Endothelial cell of umbilical vein (primary cell): ENCODE measurements at regions not wholly inside any gene's neighbourhood (a gene's known extent, or its start where the extent isn't known, plus 50 kb on each side); places are given as distances from the start of the nearest gene placed in this dataset.

ENCODE experiments used
- BruUV-seq: library from RNA; stranded (reverse); fragments of 400-500 nt; replicated peaks from 2 replicates; lab custom pipeline; 2021; lab: Mats Ljungman, UMichigan
- CTCF ChIA-PET: fragments of 300-600, 350-600 bp; sonication (Branson Sonifier 250); formaldehyde crosslinking; loops from one replicate; lab custom pipeline; 2021; ENCODE audit warnings: antibody characterized with exemption, inconsistent platforms; lab: Charles Lee
- POLR2A ChIA-PET: fragments of 300-600, 350-600 bp; sonication (Branson Sonifier 250); formaldehyde crosslinking; loops from one replicate; lab custom pipeline; 2021; ENCODE audit warnings: antibody characterized with exemption, inconsistent platforms; lab: Charles Lee
- DNase-seq: peaks from one replicate; pipeline ENCODE4 v3.0.0-alpha.2; 2011; ENCODE audit warnings: low read depth, low spot score
- FAIRE-seq: peaks from 2 replicates; lab custom pipeline; 2011; peaks lifted over from hg19 to GRCh38; lab: Jason Lieb, UNC
- H2AFZ ChIP-seq: 2 replicates; pipeline ENCODE4 v1.6.0; 2012; ENCODE audit warnings: low read depth, low read length, control low read depth, inconsistent platforms
- H3K27ac ChIP-seq: 2 replicates; pipeline ENCODE4 v1.5.1; 2011; ENCODE audit warnings: low read depth, mild to moderate bottlenecking, control low read depth, low read length, moderate library complexity; ENCODE audit not compliant: insufficient read depth
- H3K27me3 ChIP-seq, 2 experiments: 2 replicates each; pipeline versions ENCODE4 v1.6.0 to v1.6.1; 2011; ENCODE audit warnings: low read length in 2 of 2, mixed read lengths in 1 of 2; ENCODE audit not compliant: control insufficient read depth in 2 of 2, insufficient read depth in 2 of 2
- H3K36me3 ChIP-seq, 2 experiments: 2 replicates in 1 of 2; 3 replicates in 1 of 2; pipeline ENCODE4 v1.5.1; 2011; ENCODE audit warnings: low read length in 2 of 2, mild to moderate bottlenecking in 1 of 2, moderate library complexity in 1 of 2; ENCODE audit not compliant: control insufficient read depth in 2 of 2, insufficient read depth in 2 of 2; ENCODE audit errors: extremely low read depth in 1 of 2
- H3K4me1 ChIP-seq: 3 replicates; pipeline ENCODE4 v1.5.1; 2011; ENCODE audit warnings: mild to moderate bottlenecking, low read length; ENCODE audit not compliant: control insufficient read depth, insufficient read depth; ENCODE audit errors: extremely low read depth
- H3K4me2 ChIP-seq: 2 replicates; pipeline ENCODE4 v1.6.1; 2011; ENCODE audit warnings: low read length, control low read depth, mixed read lengths; ENCODE audit not compliant: insufficient read depth
- H3K4me3 ChIP-seq, 3 experiments: fragments of 200-600 bp in 1 of 3; sonication (generic), shearing (Covaris generic) in 1 of 3; replicated peaks in 1 of 3; 2 replicates each; pipeline ENCODE4 v1.5.1; 2011 to 2016; ENCODE audit warnings: control low read depth in 3 of 3, low read length in 3 of 3, mild to moderate bottlenecking in 2 of 3, inconsistent platforms in 1 of 3, low read depth in 1 of 3, moderate library complexity in 1 of 3; ENCODE audit not compliant: insufficient read depth in 1 of 3
- H3K79me2 ChIP-seq: 2 replicates; pipeline ENCODE4 v1.6.0; 2012; ENCODE audit warnings: low read length, inconsistent platforms; ENCODE audit not compliant: control insufficient read depth, insufficient read depth
- H3K9ac ChIP-seq: replicated peaks from 2 replicates; pipeline ENCODE3; 2011; ENCODE audit warnings: low read length, control low read depth; ENCODE audit not compliant: insufficient read depth; ENCODE audit errors: extremely low read depth
- H3K9me1 ChIP-seq: replicated peaks from 3 replicates; pipeline ENCODE4 v1.6.0; 2011; ENCODE audit warnings: mild to moderate bottlenecking, low read length; ENCODE audit not compliant: control insufficient read depth, insufficient read depth; ENCODE audit errors: extremely low read depth
- H3K9me3 ChIP-seq: replicated peaks from 2 replicates; pipeline ENCODE4 v1.5.1; 2012; ENCODE audit warnings: low read length, inconsistent platforms; ENCODE audit not compliant: control insufficient read depth, insufficient read depth
- H4K20me1 ChIP-seq: replicated peaks from 2 replicates; pipeline ENCODE3; 2011; ENCODE audit warnings: mild to moderate bottlenecking, low read length; ENCODE audit not compliant: control insufficient read depth, insufficient read depth; ENCODE audit errors: extremely low read depth
- EZH2 ChIP-seq: IDR thresholded peaks from 2 replicates; pipeline ENCODE4 v1.6.1; 2012; ENCODE audit warnings: borderline replicate concordance, low read depth, mild to moderate bottlenecking, moderate library complexity, low read length, inconsistent platforms; ENCODE audit not compliant: severe bottlenecking
- FOS ChIP-seq: IDR thresholded peaks from 2 replicates; pipeline ENCODE4 v1.6.1; 2011; ENCODE audit warnings: mild to moderate bottlenecking, low read length, moderate library complexity, borderline replicate concordance; ENCODE audit not compliant: insufficient read depth
- JUN ChIP-seq: IDR thresholded peaks from 2 replicates; pipeline ENCODE4 v1.6.1; 2011; ENCODE audit warnings: borderline replicate concordance, low read depth; ENCODE audit not compliant: insufficient read length, insufficient read depth
- MYC ChIP-seq: IDR thresholded peaks from one replicate; pipeline ENCODE4 v1.6.1; 2011; ENCODE audit warnings: mild to moderate bottlenecking, low read depth, low read length
- dilution Hi-C: fragments of 300-500 bp; cut with MboI; formaldehyde crosslinking; loops from one replicate; pipeline ENCODE4 v1.15.0; 2019; ENCODE audit warnings: low sequenced_read_pairs; ENCODE audit not compliant: extremely low pct_ligation_motif_present
- intact Hi-C: fragments of 100-400 bp; cut with micrococcal nuclease; formaldehyde crosslinking; loops from one replicate; pipeline ENCODE4 v1.10.0; 2022

GRCh38 chr16:59683709-59684108, 949.6 kb upstream of the GOT2 start:
- no peaks in the 10 kb centered on the region for H3K4me1 ChIP-seq
- H3K27me3 ChIP-seq = no peaks in the 10 kb centered on the region
- no peaks in the 10 kb centered on the region for H3K9me3 ChIP-seq
- BruUV-seq = no TSS peak
- ChIA-PET POLR2A (no interaction called here), CTCF (no interaction called here)
- no peak overlapping the region for H3K9ac ChIP-seq
- intact Hi-C loops (no loop called here), dilution Hi-C loops (no loop called here)
- no peak for FAIRE-seq
- no peaks in the 10 kb centered on the region for H3K9me1 ChIP-seq
- H3K4me2 ChIP-seq = no peak overlapping the region
- H3K79me2 ChIP-seq = no peaks in the 10 kb centered on the region
- no peak overlapping the region for H3K4me3 ChIP-seq
- no peak overlapping the region for H2AFZ ChIP-seq
- TF ChIP-seq FOS = no peak
- TF ChIP-seq EZH2 = no peak
- TF ChIP-seq MYC = no peak
- H3K36me3 ChIP-seq = no peaks in the 10 kb centered on the region
- no peak for DNase-seq
- no peak overlapping the region for H3K27ac ChIP-seq
- no peaks in the 10 kb centered on the region for H4K20me1 ChIP-seq

- no peak for FAIRE-seq
- Histone ChIP-seq H4K20me1 (no peaks in the 10 kb centered on the region), H3K27ac (no peak overlapping the region), H2AFZ (no peak overlapping the region), H3K4me3 (no peak overlapping the region), H3K36me3 (no peaks in the 10 kb centered on the region), H3K27me3 (no peaks in the 10 kb centered on the region), H3K79me2 (no peaks in the 10 kb centered on the region), H3K9me3 (no peaks in the 10 kb centered on the region), H3K9me1 (no peaks in the 10 kb centered on the region), H3K4me1 (no peaks in the 10 kb centered on the region), H3K4me2 (no peak overlapping the region), H3K9ac (no peak overlapping the region)
- DNase-seq = no peak
- intact Hi-C loops (loop anchor here (1.0 kb wide), 1 partner anchor 38 kb away; no protein-coding TSS in a partner anchor), dilution Hi-C loops (no loop called here)
- POLR2A ChIA-PET = no interaction called here
- BruUV-seq = no TSS peak
- TF ChIP-seq JUN (no peak), MYC (no peak)
- CTCF ChIA-PET = no interaction called here
These were observed 931.6 kb upstream of the GOT2 start for GRCh38 chr16:59665618-59666220.
